H9 (cell line): ENCODE measurements at regions not wholly inside any gene's neighbourhood (a gene's known extent, or its start where the extent isn't known, plus 50 kb on each side); places are given as distances from the start of the nearest gene placed in this dataset.

ENCODE experiments used
- DNase-seq: peaks from one replicate; pipeline ENCODE4 v3.0.0-alpha.2; 2017
- H2AFZ ChIP-seq: one replicate; pipeline ENCODE4 v1.6.1; 2013; ENCODE audit warnings: mild to moderate bottlenecking, low read length, control low read depth, moderate library complexity
- H2AK5ac ChIP-seq: 2 replicates; pipeline ENCODE4 v1.6.1; 2013; ENCODE audit warnings: low read length, control low read depth, mixed read lengths; ENCODE audit not compliant: insufficient read length
- H2BK120ac ChIP-seq: one replicate; pipeline ENCODE4 v1.6.1; 2013; ENCODE audit warnings: low read depth, mild to moderate bottlenecking, low read length, control low read depth, inconsistent platforms; ENCODE audit not compliant: poor library complexity, severe bottlenecking
- H2BK12ac ChIP-seq: 2 replicates; pipeline ENCODE4 v1.6.1; 2013; ENCODE audit warnings: low read length, control low read depth, mixed read lengths, low read depth; ENCODE audit not compliant: insufficient read length
- H2BK15ac ChIP-seq: 2 replicates; pipeline ENCODE4 v1.6.1; 2013; ENCODE audit warnings: low read depth, low read length, control low read depth
- H2BK20ac ChIP-seq: one replicate; pipeline ENCODE4 v1.6.1; 2013; ENCODE audit warnings: low read depth, mild to moderate bottlenecking, low read length, control low read depth, inconsistent platforms; ENCODE audit not compliant: poor library complexity, severe bottlenecking
- H2BK5ac ChIP-seq: 2 replicates; pipeline ENCODE4 v1.6.1; 2013; ENCODE audit warnings: low read length, control low read depth, mixed read lengths; ENCODE audit not compliant: insufficient read length
- H3K14ac ChIP-seq: 2 replicates; pipeline ENCODE4 v1.6.1; 2013; ENCODE audit warnings: low read length, control low read depth; ENCODE audit not compliant: insufficient read depth
- H3K18ac ChIP-seq: 2 replicates; pipeline ENCODE4 v1.6.1; 2013; ENCODE audit warnings: low read depth, mild to moderate bottlenecking, mixed read lengths, low read length, control low read depth; ENCODE audit not compliant: insufficient read length
- H3K23ac ChIP-seq: 2 replicates; pipeline ENCODE4 v1.6.1; 2013; ENCODE audit warnings: low read length, control low read depth, mixed read lengths, low read depth; ENCODE audit not compliant: insufficient read length
- H3K23me2 ChIP-seq: 2 replicates; pipeline ENCODE4 v1.6.1; 2013; ENCODE audit warnings: low read depth, mild to moderate bottlenecking, mixed read lengths, low read length, control low read depth; ENCODE audit not compliant: insufficient read length, poor library complexity, severe bottlenecking
- H3K27ac ChIP-seq: 2 replicates; pipeline ENCODE4 v1.5.1; 2013; ENCODE audit warnings: low read length, control low read depth, mixed read lengths, low read depth; ENCODE audit not compliant: insufficient read length
- H3K27me3 ChIP-seq: 2 replicates; pipeline ENCODE4 v1.6.1; 2013; ENCODE audit warnings: low read length, control low read depth, inconsistent platforms; ENCODE audit not compliant: insufficient read depth
- H3K4ac ChIP-seq: 2 replicates; pipeline ENCODE4 v1.6.1; 2013; ENCODE audit warnings: low read depth, mild to moderate bottlenecking, control low read depth, inconsistent platforms, low read length, moderate library complexity
- H3K4me1 ChIP-seq: 2 replicates; pipeline ENCODE4 v1.6.1; 2013; ENCODE audit warnings: low read length, control low read depth, inconsistent platforms; ENCODE audit not compliant: insufficient read depth
- H3K4me2 ChIP-seq: 2 replicates; pipeline ENCODE4 v1.6.1; 2013; ENCODE audit warnings: low read length, control low read depth, mixed read lengths; ENCODE audit not compliant: insufficient read length, insufficient read depth
- H3K56ac ChIP-seq: 2 replicates; pipeline ENCODE4 v1.6.1; 2013; ENCODE audit warnings: low read depth, mild to moderate bottlenecking, mixed read lengths, low read length, control low read depth; ENCODE audit not compliant: insufficient read length
- H3K79me1 ChIP-seq: 2 replicates; pipeline ENCODE4 v1.6.1; 2013; ENCODE audit warnings: low read depth, mild to moderate bottlenecking, moderate library complexity, low read length, control low read depth, inconsistent platforms; ENCODE audit not compliant: insufficient read depth, poor library complexity, severe bottlenecking
- H3K79me2 ChIP-seq: 2 replicates; pipeline ENCODE4 v1.6.1; 2013; ENCODE audit warnings: low read length, control low read depth, inconsistent platforms; ENCODE audit not compliant: insufficient read depth
- H3K9ac ChIP-seq: 2 replicates; pipeline ENCODE4 v1.6.1; 2013; ENCODE audit warnings: low read length, control low read depth, mixed read lengths; ENCODE audit not compliant: insufficient read length; ENCODE audit errors: extremely low read depth
- H3K9me3 ChIP-seq: one replicate; pipeline ENCODE4 v1.6.1; 2013; ENCODE audit warnings: low read depth, low read length, inconsistent platforms; ENCODE audit not compliant: control insufficient read depth
- H3T11ph ChIP-seq: one replicate; pipeline ENCODE4 v1.6.1; 2013; ENCODE audit warnings: mild to moderate bottlenecking, low read length, control low read depth, inconsistent platforms
- H4K20me1 ChIP-seq: one replicate; pipeline ENCODE4 v1.6.1; 2013; ENCODE audit not compliant: control insufficient read depth, insufficient read length, insufficient read depth
- H4K5ac ChIP-seq: 2 replicates; pipeline ENCODE4 v1.6.1; 2013; ENCODE audit warnings: low read depth, mild to moderate bottlenecking, mixed read lengths, low read length, control low read depth; ENCODE audit not compliant: insufficient read length
- H4K8ac ChIP-seq: replicated peaks from 2 replicates; pipeline ENCODE4 v1.6.1; 2013; ENCODE audit warnings: low read length, control low read depth, mixed read lengths, low read depth; ENCODE audit not compliant: insufficient read length
- H4K91ac ChIP-seq: 2 replicates; pipeline ENCODE4 v1.6.1; 2013; ENCODE audit warnings: low read depth, mild to moderate bottlenecking, moderate library complexity, mixed read lengths, low read length, control low read depth; ENCODE audit not compliant: insufficient read length
- H3K27ac Mint-ChIP-seq, 3 experiments: 2 replicates in 2 of 3; 3 replicates in 1 of 3; pipeline ENCODE4 v1.8.0; 2020 to 2021; ENCODE audit warnings: mixed read lengths in 3 of 3, mild to moderate bottlenecking in 1 of 3, moderate library complexity in 1 of 3
- H3K27me3 Mint-ChIP-seq: 2 replicates; pipeline ENCODE4 v1.8.0; 2021; ENCODE audit warnings: low read depth, mild to moderate bottlenecking, moderate library complexity, mixed read lengths
- H3K36me3 Mint-ChIP-seq, 3 experiments: 2 replicates in 2 of 3; 3 replicates in 1 of 3; pipeline ENCODE4 v1.8.0; 2020 to 2021; ENCODE audit warnings: low read depth in 3 of 3, mixed read lengths in 3 of 3; ENCODE audit not compliant: insufficient read depth in 1 of 3
- H3K4me1 Mint-ChIP-seq, 2 experiments: 2 replicates each; pipeline ENCODE4 v1.8.0; 2020; ENCODE audit warnings: mixed read lengths in 2 of 2
- H3K4me3 Mint-ChIP-seq, 2 experiments: 2 replicates in 1 of 2; 3 replicates in 1 of 2; pipeline ENCODE4 v1.8.0; 2020 to 2021; ENCODE audit warnings: mild to moderate bottlenecking in 2 of 2, mixed read lengths in 2 of 2, moderate library complexity in 1 of 2
- H3K9me3 Mint-ChIP-seq, 2 experiments: 2 replicates in 1 of 2; 3 replicates in 1 of 2; pipeline ENCODE4 v1.8.0; 2020; ENCODE audit warnings: mild to moderate bottlenecking in 2 of 2, mixed read lengths in 2 of 2, moderate library complexity in 1 of 2
- CTCF ChIP-seq: fragments of 200-600 bp; sonication (generic); conservative IDR thresholded peaks from 3 replicates; pipeline ENCODE4 v1.8.0; 2021; ENCODE audit warnings: antibody characterized with exemption, mild to moderate bottlenecking
- WGBS: extraction: QIAGEN DNeasy Blood & Tissue Kit; methylation state at CpG from one replicate; pipeline ENCODE4 v1.1.7; 2013; ENCODE audit warnings: missing lambda C conversion rate, low lambda C conversion rate, mixed read lengths; ENCODE audit not compliant: insufficient read length; ENCODE audit errors: extremely low coverage; 5-methylcytosine and 5-hydroxymethylcytosine counted together

- Mint-ChIP-seq H3K9me3 (no peaks in the 10 kb centered on the region), H3K4me3 (no peak overlapping the region), H3K36me3 (no peaks in the 10 kb centered on the region; a peak in 1 of 7 replicates), H3K27ac (no peak overlapping the region), H3K27me3 (peaks cover 23% of the 10 kb centered on the region), H3K4me1 (peaks cover 0 to 7% of the 10 kb centered on the region in 2 experiments; a peak in 2 of 4 replicates)
- Histone ChIP-seq H3K9me3 (no peaks in the 10 kb centered on the region), H3K27me3 (no peaks in the 10 kb centered on the region), H3K23me2 (no peaks in the 10 kb centered on the region), H2AK5ac (no peak overlapping the region), H3K79me1 (no peaks in the 10 kb centered on the region), H4K5ac (no peak overlapping the region), H3K27ac (no peak overlapping the region), H2AFZ (no peak overlapping the region), H4K8ac (no peak overlapping the region), H2BK15ac (no peak overlapping the region), H2BK5ac (no peak overlapping the region), H2BK12ac (no peak overlapping the region), H3K14ac (no peak overlapping the region), H2BK20ac (no peak overlapping the region), H3K4me1 (no peaks in the 10 kb centered on the region), H3K18ac (no peak overlapping the region), H3K4me2 (no peak overlapping the region), H3K4ac (no peak overlapping the region), H3K9ac (no peak overlapping the region), H3K56ac (no peak overlapping the region), H2BK120ac (no peak overlapping the region), H3K23ac (no peak overlapping the region), H3T11ph (no peak overlapping the region), H4K20me1 (no peaks in the 10 kb centered on the region), H4K91ac (no peak overlapping the region), H3K79me2 (no peaks in the 10 kb centered on the region)
- WGBS, result no CpG with 5 or more reads among the region's 1 CpG
- DNase-seq, result no peak
- TF ChIP-seq CTCF, result no peak
Observed at GRCh38 chr14:66238969-66239368, 247.2 kb upstream of the CCDC196 start.
